SK-N-MC (cell line): ENCODE measurements at regions not wholly inside any gene's neighbourhood (a gene's known extent, or its start where the extent isn't known, plus 50 kb on each side); places are given as distances from the start of the nearest gene placed in this dataset.

Experiments
- EZH2 ChIP-seq: fragments of 200-600 bp; sonication (generic); IDR thresholded peaks from one replicate; pipeline ENCODE4 v1.6.1; 2017; ENCODE audit warnings: antibody characterized with exemption
- FOXP2 ChIP-seq: optimal IDR thresholded peaks from 2 replicates; pipeline ENCODE3; 2011; ENCODE audit warnings: mild to moderate bottlenecking, moderate library complexity; ENCODE audit not compliant: insufficient read depth; ENCODE audit errors: extremely low read length, control extremely low read depth
- POLR2AphosphoS5 ChIP-seq: IDR thresholded peaks from 2 replicates; pipeline ENCODE4 v1.6.1; 2012; ENCODE audit warnings: mild to moderate bottlenecking, low read depth, low read length, borderline replicate concordance

- TF ChIP-seq EZH2 (no peak), POLR2AphosphoS5 (no peak), FOXP2 (no peak)
These were observed 677.8 kb upstream of the POU3F2 start for GRCh38 chr6:98156580-98156979.
